Caco-2 (cell line): ENCODE measurements at regions not wholly inside any gene's neighbourhood (a gene's known extent, or its start where the extent isn't known, plus 50 kb on each side); places are given as distances from the start of the nearest gene placed in this dataset.
"Not testable (repeated sequence)": the region's sequence is repeated elsewhere in the genome, so short reads cannot be mapped to it uniquely, and the experiment has no call there.

Experiments
- BruUV-seq: library from RNA; stranded (reverse); fragments of 400-500 nt; replicated peaks from 2 replicates; lab custom pipeline; 2021; lab: Mats Ljungman, UMichigan
- CTCF ChIA-PET: fragments of 300-600 bp; sonication (Branson Sonifier 250); formaldehyde crosslinking; loops from one replicate; lab custom pipeline; 2022; ENCODE audit warnings: antibody characterized with exemption; lab: Charles Lee
- POLR2A ChIA-PET: fragments of 300-600 bp; sonication (Branson Sonifier 250); formaldehyde crosslinking; loops from one replicate; lab custom pipeline; 2022; ENCODE audit warnings: antibody characterized with exemption; lab: Charles Lee
- DNase-seq, 2 experiments: peaks; one replicate each; pipeline versions ENCODE4 v3.0.0 to v3.0.0-alpha.2; 2020 to 2022
- H3K27me3 ChIP-seq: replicated peaks from 2 replicates; pipeline ENCODE4 v1.6.0; 2011; ENCODE audit warnings: low read length; ENCODE audit not compliant: control insufficient read depth, insufficient read depth
- H3K36me3 ChIP-seq: 2 replicates; pipeline ENCODE4 v1.5.1; 2011; ENCODE audit warnings: low read length; ENCODE audit not compliant: control insufficient read depth, insufficient read depth
- H3K4me1 ChIP-seq: fragments of 250-450 bp; sonication (Bioruptor Pico); 2 replicates; pipeline ENCODE4 v1.5.1; 2020; ENCODE audit warnings: mild to moderate bottlenecking
- H3K4me3 ChIP-seq: 2 replicates; pipeline ENCODE4 v1.5.1; 2011; ENCODE audit warnings: low read depth, mild to moderate bottlenecking, control low read depth, low read length
- H3K9me3 ChIP-seq: fragments of 250-450 bp; sonication (Bioruptor Pico); 2 replicates; pipeline ENCODE4 v1.5.1; 2020; ENCODE audit warnings: mild to moderate bottlenecking, moderate library complexity
- H3K27ac Mint-ChIP-seq: one replicate; pipeline ENCODE4 v1.8.0; 2022; ENCODE audit warnings: mixed read lengths; ENCODE audit not compliant: unreplicated experiment
- H3K27me3 Mint-ChIP-seq: one replicate; pipeline ENCODE4 v1.8.0; 2022; ENCODE audit warnings: mixed read lengths; ENCODE audit not compliant: insufficient read depth, unreplicated experiment
- H3K36me3 Mint-ChIP-seq: one replicate; pipeline ENCODE4 v1.8.0; 2022; ENCODE audit warnings: mild to moderate bottlenecking, mixed read lengths; ENCODE audit not compliant: insufficient read depth, unreplicated experiment
- H3K4me1 Mint-ChIP-seq: one replicate; pipeline ENCODE4 v1.8.0; 2022; ENCODE audit warnings: low read depth, mixed read lengths; ENCODE audit not compliant: unreplicated experiment
- H3K4me3 Mint-ChIP-seq: one replicate; pipeline ENCODE4 v1.8.0; 2022; ENCODE audit warnings: mild to moderate bottlenecking, moderate library complexity, mixed read lengths; ENCODE audit not compliant: unreplicated experiment
- H3K9me3 Mint-ChIP-seq: one replicate; pipeline ENCODE4 v1.8.0; 2022; ENCODE audit warnings: mixed read lengths; ENCODE audit not compliant: unreplicated experiment
- intact Hi-C: fragments of 100-400 bp; cut with micrococcal nuclease; formaldehyde crosslinking; loops from one replicate; pipeline ENCODE4 v1.10.0; 2022; ENCODE audit not compliant: unreplicated experiment
- TF ChIP-seq, protein P1 (sequence below), 2 experiments: fragments of 200-600 bp in 1 of 2; IDR thresholded peaks; 1 replicate in 1 of 2; 2 replicates in 1 of 2; pipeline versions ENCODE4 v1.5.1 to v1.8.0; 2011 to 2022; ENCODE audit warnings: antibody characterized with exemption in 1 of 2, control low read depth in 1 of 2, inconsistent platforms in 1 of 2, low read depth in 1 of 2, low read length in 1 of 2, mild to moderate bottlenecking in 1 of 2, moderate library complexity in 1 of 2; ENCODE audit not compliant: insufficient read depth in 1 of 2, severe bottlenecking in 1 of 2, unreplicated experiment in 1 of 2

DNA sequence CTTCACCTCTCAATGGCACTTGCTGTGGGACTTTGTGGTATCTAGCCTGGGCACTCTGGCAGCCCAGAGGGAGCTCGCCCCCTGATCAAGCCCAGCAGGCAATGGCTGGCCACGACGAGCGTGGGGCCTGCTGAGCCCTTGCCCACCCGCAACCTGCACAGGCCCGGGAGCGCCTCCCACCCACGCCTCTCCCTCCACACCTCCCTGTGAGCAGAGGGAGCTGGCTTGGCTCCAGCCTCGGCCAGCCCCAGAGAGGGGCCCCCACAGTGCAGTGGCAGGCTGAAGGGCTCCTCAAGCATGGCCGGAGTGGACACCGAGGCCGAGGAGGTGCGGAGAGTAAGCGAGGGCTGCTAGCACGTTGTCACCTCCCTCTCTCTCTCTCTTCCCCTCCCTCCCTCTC lies 595.8 kb downstream of the TRIML1 start:
- DNase-seq, result no peak
- H3K36me3 ChIP-seq, result no peaks in the 10 kb centered on the region
- POLR2A ChIA-PET, result no interaction called here
- Mint-ChIP-seq H3K27me3 (no peaks in the 10 kb centered on the region), H3K4me3 (no peak overlapping the region), H3K4me1 (no peaks in the 10 kb centered on the region), H3K9me3 (peaks cover 26% of the 10 kb centered on the region), H3K27ac (no peak overlapping the region), H3K36me3 (no peaks in the 10 kb centered on the region)
- TF ChIP-seq, protein P1, sequence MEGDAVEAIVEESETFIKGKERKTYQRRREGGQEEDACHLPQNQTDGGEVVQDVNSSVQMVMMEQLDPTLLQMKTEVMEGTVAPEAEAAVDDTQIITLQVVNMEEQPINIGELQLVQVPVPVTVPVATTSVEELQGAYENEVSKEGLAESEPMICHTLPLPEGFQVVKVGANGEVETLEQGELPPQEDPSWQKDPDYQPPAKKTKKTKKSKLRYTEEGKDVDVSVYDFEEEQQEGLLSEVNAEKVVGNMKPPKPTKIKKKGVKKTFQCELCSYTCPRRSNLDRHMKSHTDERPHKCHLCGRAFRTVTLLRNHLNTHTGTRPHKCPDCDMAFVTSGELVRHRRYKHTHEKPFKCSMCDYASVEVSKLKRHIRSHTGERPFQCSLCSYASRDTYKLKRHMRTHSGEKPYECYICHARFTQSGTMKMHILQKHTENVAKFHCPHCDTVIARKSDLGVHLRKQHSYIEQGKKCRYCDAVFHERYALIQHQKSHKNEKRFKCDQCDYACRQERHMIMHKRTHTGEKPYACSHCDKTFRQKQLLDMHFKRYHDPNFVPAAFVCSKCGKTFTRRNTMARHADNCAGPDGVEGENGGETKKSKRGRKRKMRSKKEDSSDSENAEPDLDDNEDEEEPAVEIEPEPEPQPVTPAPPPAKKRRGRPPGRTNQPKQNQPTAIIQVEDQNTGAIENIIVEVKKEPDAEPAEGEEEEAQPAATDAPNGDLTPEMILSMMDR (IDR thresholded peaks at IDR 0.05; ENCODE audit: insufficient read depth in 1 of 2, low read depth in 1 of 2, low read length in 1 of 2, severe bottlenecking in 1 of 2, unreplicated experiment in 1 of 2), result no peak
- peaks cover 3% of the 10 kb centered on the region; the same call in 1 of the 2 replicates for H3K4me1 ChIP-seq
- no TSS peak for BruUV-seq
- H3K4me3 ChIP-seq, result no peak overlapping the region
- intact Hi-C loops, result no loop called here
- H3K9me3 ChIP-seq, result no peaks in the 10 kb centered on the region
- CTCF ChIA-PET, result no interaction called here
- H3K27me3 ChIP-seq, result no peaks in the 10 kb centered on the region

DNA sequence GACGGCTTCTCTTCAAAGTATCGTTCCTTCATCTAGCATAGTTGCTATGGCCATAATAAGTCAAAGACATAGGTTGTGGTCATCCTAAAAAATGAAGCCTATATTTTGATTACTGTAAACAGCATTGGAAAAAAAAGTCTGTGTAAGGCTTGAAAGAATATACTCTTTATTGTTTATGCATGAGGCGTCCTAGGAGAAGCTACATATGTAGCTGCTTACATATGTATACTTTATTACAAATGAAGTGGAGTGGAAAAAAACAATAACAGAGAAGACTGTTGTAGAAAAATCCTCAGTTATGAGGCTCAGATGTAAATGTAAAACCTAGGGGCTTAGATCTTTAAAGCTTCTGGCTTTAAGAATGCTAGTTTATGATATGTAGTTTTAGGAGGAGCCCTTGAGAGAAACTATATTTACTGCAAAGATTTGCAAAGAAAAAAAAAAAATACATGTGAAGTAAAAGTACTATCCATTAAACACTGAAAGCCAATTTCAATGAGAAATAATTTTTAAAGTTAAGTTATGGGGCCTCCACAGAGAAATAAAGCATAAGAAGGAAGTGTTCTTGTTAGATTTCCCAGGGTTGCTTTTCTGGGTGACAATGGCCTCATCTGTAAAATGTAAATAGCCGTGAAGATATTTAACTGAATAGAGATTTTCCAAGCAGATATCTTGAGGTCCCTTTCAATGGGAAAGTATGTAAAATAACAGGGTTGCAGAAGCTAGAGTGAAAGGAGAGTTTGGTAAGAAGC lies 598.2 kb downstream of the TRIML1 start:
- H3K27me3 Mint-ChIP-seq, result no peaks in the 10 kb centered on the region
- ChIA-PET POLR2A (no interaction called here), CTCF (no interaction called here)
- H3K9me3 Mint-ChIP-seq, result peaks cover 9% of the 10 kb centered on the region
- no peaks in the 10 kb centered on the region for H3K9me3 ChIP-seq
- H3K36me3 ChIP-seq, result no peaks in the 10 kb centered on the region
- H3K4me1 ChIP-seq, result peaks cover 1% of the 10 kb centered on the region; the same call in 1 of the 2 replicates
- H3K27me3 ChIP-seq, result no peaks in the 10 kb centered on the region
- intact Hi-C loops, result no loop called here
- no peak overlapping the region for H3K27ac Mint-ChIP-seq
- no peaks in the 10 kb centered on the region for H3K4me1 Mint-ChIP-seq
- H3K4me3 Mint-ChIP-seq, result no peak overlapping the region
- TF ChIP-seq, protein P1 (IDR thresholded peaks at IDR 0.05; ENCODE audit: insufficient read depth in 1 of 2, low read depth in 1 of 2, low read length in 1 of 2, severe bottlenecking in 1 of 2, unreplicated experiment in 1 of 2), result no peak
- no peak for DNase-seq
- BruUV-seq, result no TSS peak
- no peaks in the 10 kb centered on the region for H3K36me3 Mint-ChIP-seq
- no peak overlapping the region for H3K4me3 ChIP-seq

DNA sequence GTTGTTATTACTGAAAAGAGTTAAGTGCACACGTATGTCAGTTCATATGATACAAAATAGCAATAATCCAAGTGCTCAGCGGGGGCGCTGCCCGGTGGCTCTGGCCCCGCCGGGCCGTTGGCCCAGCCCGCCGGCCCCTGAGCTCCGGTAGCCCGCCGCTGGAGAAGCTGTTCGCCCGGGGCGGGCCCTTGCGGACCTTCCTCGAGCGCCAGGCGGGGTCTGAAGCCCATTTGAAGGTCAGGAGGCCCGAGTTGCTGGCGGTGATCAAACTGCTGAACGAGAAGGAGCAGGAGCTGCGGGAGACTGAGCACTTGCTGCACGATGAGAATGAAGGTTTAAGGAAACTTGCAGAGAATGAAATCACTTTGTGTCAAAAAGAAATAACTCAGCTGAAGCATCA lies 599.0 kb downstream of the TRIML1 start:
- intact Hi-C loops, H3K27me3 Mint-ChIP-seq, H3K4me3 ChIP-seq, H3K9me3 Mint-ChIP-seq, H3K9me3 ChIP-seq, H3K4me3 Mint-ChIP-seq, BruUV-seq, H3K4me1 Mint-ChIP-seq, CTCF ChIA-PET, H3K27me3 ChIP-seq, POLR2A ChIA-PET, H3K36me3 ChIP-seq, H3K27ac Mint-ChIP-seq, DNase-seq, H3K4me1 ChIP-seq, H3K36me3 Mint-ChIP-seq: not testable (repeated sequence)

DNA sequence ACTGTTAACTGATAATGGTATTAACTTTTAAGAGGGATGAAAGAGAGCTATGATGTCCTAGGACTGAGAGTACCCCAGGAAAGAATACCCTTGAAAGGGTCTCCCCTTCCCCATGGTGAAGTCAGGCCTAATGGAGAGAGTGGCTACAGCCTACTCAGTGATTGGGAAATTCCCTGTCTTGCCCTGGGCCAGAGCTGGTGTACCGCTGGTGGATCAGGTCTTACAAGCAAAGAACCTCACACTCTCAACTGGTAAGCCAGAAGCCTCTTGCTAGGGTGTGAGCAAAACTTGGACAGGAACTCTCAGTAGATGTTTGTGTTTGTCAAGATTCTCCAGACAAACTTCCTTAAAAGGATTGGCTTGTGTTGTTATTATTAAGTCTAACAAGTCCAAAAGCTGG lies 600.9 kb downstream of the TRIML1 start:
- H3K27ac Mint-ChIP-seq, H3K27me3 Mint-ChIP-seq, CTCF ChIA-PET, H3K36me3 Mint-ChIP-seq, H3K27me3 ChIP-seq, H3K36me3 ChIP-seq, DNase-seq, H3K4me1 Mint-ChIP-seq, intact Hi-C loops, POLR2A ChIA-PET, H3K9me3 ChIP-seq, H3K4me3 Mint-ChIP-seq, BruUV-seq, H3K4me3 ChIP-seq, H3K9me3 Mint-ChIP-seq, H3K4me1 ChIP-seq: not testable (repeated sequence)

DNA sequence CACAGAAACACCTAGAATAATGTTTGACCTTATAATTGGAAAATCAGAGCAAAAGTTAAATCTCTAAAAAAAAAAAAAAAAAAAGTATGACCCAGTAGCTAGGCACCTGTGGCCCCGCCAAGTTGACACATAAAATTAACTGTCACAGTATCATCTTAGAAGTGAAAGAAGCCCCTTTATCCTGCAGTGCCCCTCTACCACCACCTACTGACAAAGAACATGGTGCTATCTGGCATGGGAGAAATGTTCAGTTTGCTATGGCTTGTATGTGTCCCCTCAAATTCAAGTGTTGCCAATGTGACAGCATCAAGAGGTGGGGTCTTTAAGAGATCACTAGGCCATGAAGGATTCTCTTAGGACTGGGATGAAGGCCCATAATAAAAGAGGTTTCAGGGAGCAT lies 601.5 kb downstream of the TRIML1 start:
- DNase-seq, CTCF ChIA-PET, H3K36me3 Mint-ChIP-seq, H3K27me3 Mint-ChIP-seq, H3K27ac Mint-ChIP-seq, H3K9me3 ChIP-seq, H3K4me3 ChIP-seq, H3K27me3 ChIP-seq, BruUV-seq, H3K36me3 ChIP-seq, H3K4me3 Mint-ChIP-seq, H3K4me1 Mint-ChIP-seq, POLR2A ChIA-PET, H3K9me3 Mint-ChIP-seq, H3K4me1 ChIP-seq, intact Hi-C loops: not testable (repeated sequence)
